ENCODE measurements at regions not wholly inside any gene's neighbourhood (a gene's known extent, or its start where the extent isn't known, plus 50 kb on each side); places are given as distances from the start of the nearest gene placed in this dataset.

- TF ChIP-seq REST (IDR thresholded peaks at IDR 0.05) (no peak), FOXA2 (IDR thresholded peaks at IDR 0.05) (no peak), ATF3 (IDR thresholded peaks at IDR 0.05) (no peak), CTCF (IDR thresholded peaks at IDR 0.05; ENCODE audit: low read depth, low read length, missing input control) (no peak), NR2F2 (IDR thresholded peaks at IDR 0.05) (no peak), RAD21 (IDR thresholded peaks at IDR 0.05) (no peak), EGR1 (IDR thresholded peaks at IDR 0.05; ENCODE audit: low read depth in 2 of 2) (no peak)
These were observed 96.3 kb downstream of the PLXNA1 start (continued) for GRCh38 chr3:127079211-127079610.

- TF ChIP-seq YY1 (IDR thresholded peaks at IDR 0.05) (no peak), NR2F2 (IDR thresholded peaks at IDR 0.05) (no peak), SP1 (IDR thresholded peaks at IDR 0.05) (no peak), EGR1 (IDR thresholded peaks at IDR 0.05; ENCODE audit: low read depth in 2 of 2) (no peak), MAX (IDR thresholded peaks at IDR 0.05) (no peak), FOXA2 (IDR thresholded peaks at IDR 0.05) (no peak), JUND (IDR thresholded peaks at IDR 0.05) (no peak)
- Histone ChIP-seq H3K9ac (ENCODE audit: low read depth in 1 of 2, low read length in 2 of 2) (no peak overlapping the region), H3K4me1 (ENCODE audit: control insufficient read depth in 4 of 4, insufficient read depth in 4 of 4, low read length in 3 of 4) (no peaks in the 10 kb centered on the region), H3K9me3 (ENCODE audit: control insufficient read depth in 4 of 4, low read length in 3 of 4) (no peaks in the 10 kb centered on the region), H3K36me3 (ENCODE audit: control insufficient read depth in 4 of 4, insufficient read depth in 3 of 4, low read depth in 1 of 4, low read length in 3 of 4) (no peaks in the 10 kb centered on the region), H3K27ac (ENCODE audit: low read depth in 1 of 2, low read length in 2 of 2) (no peak overlapping the region), H3K4me3 (ENCODE audit: low read depth in 1 of 3, low read length in 3 of 3) (no peak overlapping the region), H3K27me3 (ENCODE audit: control insufficient read depth in 4 of 4, insufficient read depth in 4 of 4, low read length in 3 of 4) (peaks cover 0 to 2% (median 0%) of the 10 kb centered on the region in 4 donors)
- DNase-seq (ENCODE audit: low spot score), result no peak
- whole genome bisulfite sequencing, result 82% methylated on average over 12 of the region's 12 CpGs
These were observed 98.2 kb downstream of the PLXNA1 start for GRCh38 chr3:127081001-127081720.

GRCh38 chr3:127082066-127082465 is 99.2 kb downstream of the PLXNA1 start:
- no peak for TF ChIP-seq CTCF (IDR thresholded peaks at IDR 0.05; ENCODE audit: low read depth, low read length, missing input control)
- no peak for TF ChIP-seq ATF3 (IDR thresholded peaks at IDR 0.05)
- TF ChIP-seq ZBTB33 (IDR thresholded peaks at IDR 0.05), result no peak
- no peak for TF ChIP-seq JUND (IDR thresholded peaks at IDR 0.05)
- TF ChIP-seq YY1 (IDR thresholded peaks at IDR 0.05), result no peak
- no peak for TF ChIP-seq FOXA1 (IDR thresholded peaks at IDR 0.05)
- TF ChIP-seq HNF4G (IDR thresholded peaks at IDR 0.05), result no peak
- no peak for TF ChIP-seq NR2F2 (IDR thresholded peaks at IDR 0.05)
- Histone ChIP-seq H3K4me3 (ENCODE audit: low read depth in 1 of 3, low read length in 3 of 3) (no peak overlapping the region), H3K9me3 (ENCODE audit: control insufficient read depth in 4 of 4, low read length in 3 of 4) (no peaks in the 10 kb centered on the region), H3K9ac (ENCODE audit: low read depth in 1 of 2, low read length in 2 of 2) (no peak overlapping the region), H3K27me3 (ENCODE audit: control insufficient read depth in 4 of 4, insufficient read depth in 4 of 4, low read length in 3 of 4) (peaks cover 0 to 2% (median 0%) of the 10 kb centered on the region in 4 donors), H3K27ac (ENCODE audit: low read depth in 1 of 2, low read length in 2 of 2) (no peak overlapping the region), H3K36me3 (ENCODE audit: control insufficient read depth in 4 of 4, insufficient read depth in 3 of 4, low read depth in 1 of 4, low read length in 3 of 4) (no peaks in the 10 kb centered on the region), H3K4me1 (ENCODE audit: control insufficient read depth in 4 of 4, insufficient read depth in 4 of 4, low read length in 3 of 4) (no peaks in the 10 kb centered on the region)
- no peak for DNase-seq (ENCODE audit: low spot score)
- WGBS, result 92% methylated on average over 7 of the region's 7 CpGs
